ENCODE measurements at regions not wholly inside any gene's neighbourhood (a gene's known extent, or its start where the extent isn't known, plus 50 kb on each side); places are given as distances from the start of the nearest gene placed in this dataset.

- TF ChIP-seq CTCF (IDR thresholded peaks at IDR 0.05) (no peak), POLR2A (IDR thresholded peaks at IDR 0.05) (no peak)
Observed at GRCh38 chr2:195575016-195575415, 82.0 kb upstream of the SLC39A10 start.

All from lower leg skin (tissue), 3 donors.